Fibroblast of skin of back (primary cell): ENCODE measurements at regions not wholly inside any gene's neighbourhood (a gene's known extent, or its start where the extent isn't known, plus 50 kb on each side); places are given as distances from the start of the nearest gene placed in this dataset.

Experiments used
- DNase-seq: peaks from one replicate; pipeline ENCODE4 v3.0.0-alpha.2; 2013

DNA sequence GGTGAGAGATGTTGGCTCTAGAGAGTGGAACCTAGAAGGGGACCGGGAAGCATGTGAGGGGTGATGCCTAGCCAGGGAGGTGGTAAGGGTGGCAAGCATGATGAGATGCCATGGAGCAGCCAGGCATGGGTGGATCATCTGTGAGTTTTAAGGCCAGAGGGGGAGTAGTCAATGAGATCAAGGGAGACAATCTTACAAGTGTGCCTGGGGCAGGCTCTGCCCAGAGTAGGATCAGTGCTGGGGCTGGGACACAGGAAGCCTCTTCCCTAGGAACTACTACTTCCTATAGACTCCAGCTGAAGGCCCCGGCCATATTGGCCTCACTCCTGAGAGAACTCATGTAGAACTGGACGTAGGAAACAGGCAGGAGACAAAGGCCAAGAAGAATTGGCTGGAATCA is 192.4 kb upstream of the CSF3R start:
- DNase-seq, result no peak

DNA sequence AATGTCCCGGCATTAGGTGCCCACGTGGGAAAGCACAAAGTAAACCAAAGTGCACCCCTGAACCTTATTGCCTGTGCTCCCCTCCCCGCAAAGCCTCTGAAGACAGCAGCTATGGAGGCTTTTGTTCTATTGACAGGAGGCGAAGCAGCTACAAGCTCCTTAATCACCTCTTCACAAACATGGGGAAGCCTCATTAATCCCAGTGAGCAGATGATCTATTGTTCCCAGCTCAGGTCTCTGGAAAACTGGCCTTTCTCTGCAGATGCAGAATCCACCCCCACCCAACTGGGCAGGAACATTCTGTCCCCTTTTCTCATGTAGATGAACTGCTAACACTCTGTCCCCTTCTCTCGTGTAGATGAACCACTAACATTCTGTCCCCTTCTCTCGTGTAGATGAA is 190.5 kb upstream of the CSF3R start:
- DNase-seq, result no peak

DNA sequence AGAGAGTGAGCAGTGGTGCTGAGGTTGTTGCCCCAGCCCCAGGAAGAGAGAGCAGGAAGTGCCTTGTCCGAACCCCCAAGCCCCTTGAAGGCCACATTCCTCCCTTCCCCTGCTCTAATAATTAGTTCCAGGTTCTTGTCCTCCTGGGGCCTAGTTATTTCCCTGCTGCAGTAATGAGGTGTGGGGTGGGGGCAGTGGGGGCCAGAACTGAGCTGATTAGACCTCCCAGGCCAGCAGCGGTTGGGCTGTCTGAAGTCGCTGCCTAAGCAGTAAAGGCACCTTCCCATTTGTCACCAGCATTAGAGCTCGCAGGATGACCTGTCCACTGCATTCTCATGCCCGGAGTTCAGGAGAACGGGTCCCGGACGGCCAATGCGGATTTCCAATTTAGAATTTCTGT is 186.5 kb upstream of the CSF3R start:
- DNase-seq, result no peak

DNA sequence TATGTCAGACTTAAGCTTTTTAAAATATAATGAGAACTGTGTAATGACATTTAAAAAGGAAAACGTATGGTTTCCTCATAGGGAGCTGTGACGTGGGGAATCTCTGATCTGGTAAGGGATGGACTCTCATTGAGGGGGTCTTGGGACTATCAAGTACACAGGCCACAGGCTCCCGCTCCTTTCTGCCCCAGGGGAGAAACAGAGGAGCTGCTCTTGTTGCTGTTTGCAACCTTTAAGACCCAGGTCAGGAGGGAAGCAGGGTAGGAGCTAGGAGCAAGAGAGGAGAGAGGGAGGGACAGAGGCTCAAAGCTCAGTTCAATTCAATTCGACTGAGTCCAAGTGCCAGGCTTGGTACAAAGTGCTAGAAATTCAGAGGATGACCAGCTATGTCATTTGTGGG is 185.1 kb upstream of the CSF3R start:
- no peak for DNase-seq

GRCh38 chr1:36667256-36667655 is 184.5 kb upstream of the CSF3R start:
- no peak for DNase-seq

GRCh38 chr1:36665478-36666080 is 182.9 kb upstream of the CSF3R start:
- no peak for DNase-seq

DNA sequence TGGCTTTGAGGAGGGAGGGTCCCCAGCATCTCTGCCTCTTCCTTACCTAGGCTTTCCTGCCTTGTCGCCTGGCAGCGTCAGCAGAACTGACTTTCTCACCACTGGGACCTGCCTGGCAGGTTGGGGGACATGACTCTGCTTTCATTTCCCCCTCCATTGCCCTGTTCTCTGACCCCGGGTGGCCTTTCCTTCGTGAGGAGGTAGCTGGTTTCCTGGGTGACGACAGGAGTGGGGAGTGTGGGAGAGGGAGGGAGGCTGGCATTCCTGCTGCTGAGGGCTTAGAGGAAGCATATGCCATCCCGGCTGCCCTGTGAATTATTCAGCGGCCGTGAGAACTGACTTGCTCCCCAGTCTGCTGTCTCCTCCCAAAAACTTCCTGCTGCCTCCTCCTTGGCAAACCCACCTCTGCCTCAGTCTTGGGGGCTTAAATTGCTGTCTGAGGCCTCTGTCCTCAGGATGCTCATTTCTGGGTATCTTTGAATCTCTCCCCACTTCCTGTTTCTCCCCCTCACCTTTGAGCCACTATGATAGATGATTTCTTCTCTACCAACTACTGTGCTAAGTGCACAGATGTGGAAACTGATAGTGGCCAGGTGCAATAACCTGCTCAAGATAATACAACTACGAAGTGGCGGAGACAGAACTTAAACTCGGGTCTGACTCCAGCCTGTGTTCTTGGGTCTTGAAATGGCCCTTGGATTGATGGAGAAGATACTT is 182.0 kb upstream of the CSF3R start:
- DNase-seq, result no peak

DNA sequence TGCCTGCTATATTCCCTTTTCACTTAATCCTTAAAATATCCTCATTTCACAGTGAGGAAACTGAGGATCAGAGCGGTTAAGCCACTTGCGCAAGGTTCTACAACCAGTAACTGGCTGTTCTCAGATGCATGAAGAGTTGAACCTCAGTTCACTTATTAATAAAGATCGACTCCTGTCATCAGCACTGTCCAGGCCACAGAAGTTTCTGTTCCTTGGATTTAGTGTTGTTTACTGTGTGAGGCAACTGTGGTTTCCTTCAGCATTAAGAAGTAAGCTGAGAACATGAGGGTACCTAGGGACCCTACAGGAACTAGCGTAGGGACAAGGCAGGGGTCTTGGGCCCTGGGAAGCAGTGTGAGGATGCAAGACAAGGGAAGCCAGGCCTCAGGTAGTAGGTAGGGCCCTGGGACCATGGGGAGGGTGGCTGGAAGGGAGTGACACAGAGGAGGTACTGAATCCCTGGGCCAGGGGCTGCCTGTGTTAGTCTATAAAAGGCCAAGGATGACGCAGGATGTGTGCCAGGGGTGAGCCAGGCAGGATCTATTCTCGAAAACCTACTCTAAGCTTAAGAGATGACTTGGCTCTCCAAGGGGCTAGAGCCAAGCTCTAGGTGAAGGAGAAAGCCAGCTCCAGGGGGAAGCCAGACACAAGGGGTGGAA is 181.2 kb upstream of the CSF3R start:
- DNase-seq, result no peak

DNA sequence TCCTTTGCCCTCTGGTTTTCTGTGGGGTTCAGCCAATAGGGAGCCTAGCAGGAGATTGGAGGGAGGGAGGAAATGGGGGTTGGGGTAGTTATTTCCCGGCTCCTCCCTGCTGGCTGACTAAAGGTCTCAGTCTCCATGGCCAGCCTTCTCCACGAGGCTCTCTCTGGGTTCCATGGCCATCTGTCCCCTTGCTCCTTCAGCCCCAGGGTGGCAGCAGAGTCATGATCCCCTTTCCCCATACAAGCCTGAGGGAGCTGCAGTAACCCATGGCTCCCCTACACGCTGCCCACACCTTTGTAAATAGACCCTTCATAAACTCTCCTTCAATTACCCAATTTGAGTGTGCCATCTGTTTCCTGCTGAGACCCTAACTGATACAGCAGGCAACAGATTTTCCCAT is 176.1 kb upstream of the CSF3R start:
- DNase-seq, result no peak

- DNase-seq, result no peak
These were observed 175.1 kb upstream of the CSF3R start for GRCh38 chr1:36657826-36658225.

DNA sequence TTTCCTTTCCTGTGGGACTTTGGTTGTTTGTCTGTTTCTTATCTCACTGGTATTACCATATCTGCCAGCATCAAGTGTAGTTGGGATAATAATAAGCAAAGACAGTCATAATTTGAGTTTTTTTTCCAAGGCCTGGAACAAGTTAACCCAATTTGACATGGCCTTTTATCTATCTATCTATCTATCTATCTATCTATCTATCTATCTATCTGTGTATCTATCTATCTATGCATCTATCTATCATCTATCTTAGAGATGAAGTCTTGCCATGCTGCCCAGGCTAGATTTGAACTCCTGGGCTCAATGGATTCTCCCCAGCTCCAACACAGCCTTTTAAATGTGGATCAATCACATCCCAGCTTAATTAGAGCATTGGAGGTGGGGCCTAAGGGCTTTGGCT is 174.1 kb upstream of the CSF3R start:
- DNase-seq, result no peak

DNA sequence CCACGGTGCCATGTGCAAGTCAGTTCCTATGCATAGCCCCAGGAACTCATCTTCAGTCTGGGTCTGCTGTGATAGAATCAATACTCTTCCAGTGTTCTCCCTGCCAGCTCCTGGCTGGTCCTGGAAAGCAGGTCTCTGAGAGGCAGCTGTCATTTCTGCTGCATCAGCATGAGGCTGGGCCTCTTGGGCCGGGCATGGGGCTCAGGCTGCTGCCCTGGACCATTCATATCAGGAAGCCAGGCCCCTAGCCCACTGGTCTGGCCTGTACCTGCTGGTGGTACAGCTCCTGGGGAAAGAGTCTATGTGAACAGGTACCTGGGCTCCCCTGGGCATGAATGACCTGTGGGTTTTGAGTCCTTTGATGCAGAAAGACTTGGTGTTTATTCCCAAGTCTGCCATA is 173.6 kb upstream of the CSF3R start:
- no peak for DNase-seq

DNA sequence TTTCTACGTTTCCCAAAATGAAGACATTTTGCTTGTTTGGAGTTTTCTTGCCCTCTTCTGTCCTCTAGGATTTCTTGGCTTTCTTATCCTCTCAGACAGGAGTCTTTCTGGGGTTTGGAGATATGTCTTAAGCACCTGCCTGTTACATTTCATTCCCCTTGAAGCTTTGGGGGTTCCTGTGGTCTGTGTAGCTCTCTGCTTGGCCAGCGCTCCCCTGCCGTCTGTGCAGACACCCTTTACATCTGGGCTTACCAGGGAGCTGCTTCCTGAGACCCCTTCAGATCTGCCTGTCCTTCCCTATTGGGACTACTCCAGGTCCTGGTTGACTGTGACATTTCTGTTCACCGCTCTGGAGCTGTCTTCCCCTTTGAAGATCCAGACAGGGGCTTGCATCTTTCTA is 171.9 kb upstream of the CSF3R start:
- no peak for DNase-seq

GRCh38 chr1:36653850-36654249 is 171.1 kb upstream of the CSF3R start:
- DNase-seq, result no peak

GRCh38 chr1:36652586-36652985 is 169.9 kb upstream of the CSF3R start:
- DNase-seq, result no peak

DNA sequence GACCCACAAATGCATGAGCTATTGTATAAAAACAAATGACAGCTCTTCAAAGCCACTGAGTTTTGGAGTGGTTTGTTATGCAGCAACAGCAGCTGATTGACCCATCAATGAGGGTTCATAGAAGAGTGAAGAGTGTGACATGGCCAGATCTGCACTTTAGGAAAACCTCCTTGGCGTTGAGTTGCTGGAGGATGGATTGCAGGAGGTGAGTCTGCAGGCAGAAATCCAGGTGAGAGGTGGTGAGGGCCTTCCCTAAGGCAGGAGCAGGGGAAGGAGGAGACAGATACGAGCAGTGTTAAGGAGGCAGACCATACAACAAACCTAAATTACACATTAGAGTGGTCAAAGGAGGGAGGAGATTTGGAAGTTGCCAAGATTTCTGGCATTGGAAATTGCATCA is 169.3 kb upstream of the CSF3R start:
- no peak for DNase-seq

DNA sequence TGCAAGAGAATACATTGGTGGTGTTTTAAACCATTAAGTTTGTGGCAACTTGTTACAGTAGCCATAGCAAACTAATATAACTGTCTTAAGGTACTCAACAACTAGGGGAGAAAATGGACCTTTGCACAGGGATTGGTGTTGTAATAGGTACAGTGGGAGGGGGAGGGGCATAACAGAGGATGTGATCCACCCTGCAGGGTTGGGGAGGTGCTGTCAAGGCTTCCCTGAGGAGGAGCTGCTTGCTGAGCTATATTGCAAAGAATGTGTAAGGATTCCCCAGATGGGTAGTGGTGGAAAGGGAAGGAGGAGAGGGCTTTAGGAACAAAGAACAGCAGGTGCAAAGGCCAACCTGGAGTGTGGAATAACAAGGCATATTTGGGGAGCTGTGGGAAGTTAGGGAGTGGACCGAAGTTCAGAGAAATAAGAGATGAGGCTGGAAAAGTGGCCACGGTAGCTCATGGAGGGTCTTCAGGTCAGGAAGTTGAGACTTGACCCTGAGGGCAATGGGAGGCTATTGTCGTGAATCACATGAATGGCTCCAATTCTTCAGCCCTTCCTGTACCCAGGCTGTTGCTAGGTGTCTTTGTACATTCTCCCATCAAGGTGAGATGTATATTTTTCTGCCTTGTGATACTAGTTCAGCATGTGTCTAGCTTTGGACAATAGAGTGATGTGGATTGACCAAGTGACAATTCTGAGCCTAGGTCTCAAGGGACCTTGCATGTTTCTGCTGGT is 168.6 kb upstream of the CSF3R start:
- DNase-seq, result no peak

- DNase-seq, result peak; percentile 40
These were observed 167.7 kb upstream of the CSF3R start for GRCh38 chr1:36650200-36651065.

DNA sequence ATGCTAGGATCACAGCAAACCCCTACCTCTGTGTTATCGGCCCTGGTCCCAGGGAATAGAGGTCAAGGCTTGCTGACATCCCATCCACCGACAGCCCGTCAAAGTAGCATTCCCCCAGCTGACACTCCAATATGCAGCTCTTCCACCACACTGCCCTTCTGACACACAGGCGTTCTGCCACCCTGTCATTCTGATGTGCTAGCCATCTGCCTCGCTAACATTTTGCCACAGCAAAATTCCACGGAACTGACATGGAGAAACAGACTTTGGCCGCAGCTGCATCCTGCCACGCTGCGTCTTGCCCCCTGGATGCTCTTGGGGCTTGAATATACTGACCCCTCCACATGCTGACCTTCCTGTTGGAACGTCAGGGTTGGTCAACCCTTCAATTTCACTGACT is 163.2 kb upstream of the CSF3R start:
- no peak for DNase-seq

DNA sequence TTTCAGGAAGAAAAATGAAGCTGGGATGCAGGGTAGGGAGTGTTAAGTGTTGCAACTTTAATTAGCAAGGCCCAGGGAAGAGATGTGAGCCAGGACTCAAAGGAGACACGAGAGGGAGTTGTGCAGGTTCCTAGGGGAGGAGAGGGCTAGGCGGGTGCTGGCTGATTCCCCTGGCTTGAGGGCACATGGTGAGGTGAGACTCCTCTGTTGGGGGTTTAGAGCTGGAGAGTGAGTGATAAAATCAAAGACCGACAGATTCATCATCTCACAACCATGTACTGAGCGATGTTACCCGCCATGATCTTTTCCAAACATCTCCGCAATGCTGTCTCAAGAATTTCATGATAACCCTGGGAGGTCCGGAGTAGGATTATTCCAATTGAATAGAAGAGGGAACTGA is 161.8 kb upstream of the CSF3R start:
- no peak for DNase-seq

DNA sequence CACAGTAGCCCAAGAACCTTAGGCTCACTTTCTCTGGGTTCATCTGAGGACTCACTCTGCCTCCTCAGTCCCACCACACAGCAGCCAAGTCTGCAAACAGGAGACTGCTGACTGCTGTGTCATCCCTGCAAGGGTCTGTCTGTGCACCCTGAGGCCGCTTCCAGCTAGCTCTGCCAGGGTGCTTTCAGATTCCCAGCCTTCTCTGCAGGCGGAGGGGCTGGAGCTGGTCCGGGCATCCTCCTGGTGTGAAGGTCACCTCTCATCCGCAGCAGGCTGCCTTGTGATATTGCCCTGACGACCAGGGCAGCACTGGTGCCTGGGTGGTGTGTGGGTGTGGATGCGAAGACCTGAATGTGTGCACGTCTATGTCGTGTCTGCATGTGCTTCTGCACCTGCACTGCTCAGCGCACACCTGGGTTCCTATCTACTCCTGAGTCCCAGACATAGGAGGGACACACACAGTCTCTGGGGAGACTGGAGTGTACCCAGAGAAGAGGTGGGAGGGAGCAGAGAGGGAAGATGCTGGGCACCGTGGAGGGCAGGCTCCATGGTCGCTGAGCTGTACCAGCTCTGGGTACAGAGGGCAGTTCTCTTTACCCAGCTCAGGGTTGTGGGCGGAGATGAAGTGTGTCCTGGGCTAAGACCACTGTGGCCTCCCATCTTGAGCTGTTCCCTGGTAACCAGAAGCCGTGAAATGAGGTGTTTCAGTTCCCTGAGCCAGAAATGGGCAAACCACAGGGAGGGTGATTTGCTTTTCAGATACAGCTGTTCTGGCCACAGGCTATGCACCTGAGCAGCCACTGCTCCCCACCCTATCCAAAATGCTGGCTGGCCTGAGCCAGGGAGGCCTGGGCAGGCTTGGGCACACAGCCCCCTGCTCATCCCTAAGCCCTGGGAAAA is 160.9 kb upstream of the CSF3R start:
- DNase-seq, result no peak

- no peak for DNase-seq
These were observed 160.1 kb upstream of the CSF3R start for GRCh38 chr1:36642802-36643201.
